ENCODE measurements at regions not wholly inside any gene's neighbourhood (a gene's known extent, or its start where the extent isn't known, plus 50 kb on each side); places are given as distances from the start of the nearest gene placed in this dataset.

DNA sequence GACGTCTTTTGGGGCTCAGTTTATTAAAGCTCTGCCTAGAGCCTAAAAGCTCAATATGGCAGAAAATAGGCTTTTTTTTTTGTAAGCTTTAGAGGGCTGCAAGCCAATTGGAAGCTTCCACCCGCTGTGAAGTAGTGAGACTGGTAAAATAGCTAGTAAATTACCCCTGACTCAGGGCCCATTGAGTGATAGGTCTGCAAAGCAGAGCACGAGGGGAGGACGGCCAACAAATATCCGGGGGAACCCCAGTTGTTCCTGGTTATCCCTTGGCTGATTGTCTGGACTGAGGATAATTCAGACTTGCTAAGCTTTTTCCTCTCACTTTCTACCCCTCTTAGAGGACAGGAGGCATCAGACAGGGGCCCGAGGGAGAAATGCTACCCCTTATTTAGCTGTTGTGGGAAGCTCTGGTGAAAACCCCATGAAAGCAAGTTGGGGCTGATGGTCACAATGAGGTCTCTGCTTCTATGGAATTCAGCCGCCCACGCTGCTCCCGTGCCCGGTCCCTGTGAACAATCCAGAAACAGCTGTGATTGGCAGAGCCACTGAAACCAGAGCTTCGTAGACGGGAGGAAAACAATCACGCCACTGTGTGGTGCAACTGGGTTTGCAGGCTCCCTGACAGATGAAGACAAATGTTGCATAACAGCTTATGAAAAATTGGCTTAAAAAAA is 141.9 kb upstream of the LGALSL start:
- Histone ChIP-seq H3K27me3 (replicated peaks; ENCODE audit: insufficient read depth, low read length) (no peaks in the 10 kb centered on the region), H3K9me2 (replicated peaks; ENCODE audit: insufficient read depth, low read length) (no peaks in the 10 kb centered on the region), H4K20me1 (ENCODE audit: insufficient read depth, low read length) (no peaks in the 10 kb centered on the region), H3K9ac (ENCODE audit: low read length) (no peak overlapping the region), H3K79me2 (ENCODE audit: low read length) (no peaks in the 10 kb centered on the region), H3K4me1 (ENCODE audit: low read length) (no peaks in the 10 kb centered on the region), H2AFZ (ENCODE audit: low read length) (no peak overlapping the region), H3K9me3 (replicated peaks; ENCODE audit: insufficient read depth, low read length) (no peaks in the 10 kb centered on the region), H3K36me3 (replicated peaks; ENCODE audit: insufficient read depth, low read length) (no peaks in the 10 kb centered on the region), H3K4me3 (ENCODE audit: low read length) (no peak overlapping the region), H3F3A (ENCODE audit: insufficient read depth, low read length) (no peaks in the 10 kb centered on the region), H3K27ac (ENCODE audit: low read length) (no peak overlapping the region), H3K4me2 (ENCODE audit: low read depth, low read length) (no peak overlapping the region)
- DNase-seq, result no peak
- TF ChIP-seq EZH2 (optimal IDR thresholded peaks at IDR 0.05; ENCODE audit: low read depth, low read length), result no peak
- TF ChIP-seq EZH2phosphoT487 (IDR thresholded peaks at IDR 0.05; ENCODE audit: low read length), result no peak
- TF ChIP-seq, protein P1, sequence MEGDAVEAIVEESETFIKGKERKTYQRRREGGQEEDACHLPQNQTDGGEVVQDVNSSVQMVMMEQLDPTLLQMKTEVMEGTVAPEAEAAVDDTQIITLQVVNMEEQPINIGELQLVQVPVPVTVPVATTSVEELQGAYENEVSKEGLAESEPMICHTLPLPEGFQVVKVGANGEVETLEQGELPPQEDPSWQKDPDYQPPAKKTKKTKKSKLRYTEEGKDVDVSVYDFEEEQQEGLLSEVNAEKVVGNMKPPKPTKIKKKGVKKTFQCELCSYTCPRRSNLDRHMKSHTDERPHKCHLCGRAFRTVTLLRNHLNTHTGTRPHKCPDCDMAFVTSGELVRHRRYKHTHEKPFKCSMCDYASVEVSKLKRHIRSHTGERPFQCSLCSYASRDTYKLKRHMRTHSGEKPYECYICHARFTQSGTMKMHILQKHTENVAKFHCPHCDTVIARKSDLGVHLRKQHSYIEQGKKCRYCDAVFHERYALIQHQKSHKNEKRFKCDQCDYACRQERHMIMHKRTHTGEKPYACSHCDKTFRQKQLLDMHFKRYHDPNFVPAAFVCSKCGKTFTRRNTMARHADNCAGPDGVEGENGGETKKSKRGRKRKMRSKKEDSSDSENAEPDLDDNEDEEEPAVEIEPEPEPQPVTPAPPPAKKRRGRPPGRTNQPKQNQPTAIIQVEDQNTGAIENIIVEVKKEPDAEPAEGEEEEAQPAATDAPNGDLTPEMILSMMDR (IDR thresholded peaks at IDR 0.05; ENCODE audit: low read length), result no peak

DNA sequence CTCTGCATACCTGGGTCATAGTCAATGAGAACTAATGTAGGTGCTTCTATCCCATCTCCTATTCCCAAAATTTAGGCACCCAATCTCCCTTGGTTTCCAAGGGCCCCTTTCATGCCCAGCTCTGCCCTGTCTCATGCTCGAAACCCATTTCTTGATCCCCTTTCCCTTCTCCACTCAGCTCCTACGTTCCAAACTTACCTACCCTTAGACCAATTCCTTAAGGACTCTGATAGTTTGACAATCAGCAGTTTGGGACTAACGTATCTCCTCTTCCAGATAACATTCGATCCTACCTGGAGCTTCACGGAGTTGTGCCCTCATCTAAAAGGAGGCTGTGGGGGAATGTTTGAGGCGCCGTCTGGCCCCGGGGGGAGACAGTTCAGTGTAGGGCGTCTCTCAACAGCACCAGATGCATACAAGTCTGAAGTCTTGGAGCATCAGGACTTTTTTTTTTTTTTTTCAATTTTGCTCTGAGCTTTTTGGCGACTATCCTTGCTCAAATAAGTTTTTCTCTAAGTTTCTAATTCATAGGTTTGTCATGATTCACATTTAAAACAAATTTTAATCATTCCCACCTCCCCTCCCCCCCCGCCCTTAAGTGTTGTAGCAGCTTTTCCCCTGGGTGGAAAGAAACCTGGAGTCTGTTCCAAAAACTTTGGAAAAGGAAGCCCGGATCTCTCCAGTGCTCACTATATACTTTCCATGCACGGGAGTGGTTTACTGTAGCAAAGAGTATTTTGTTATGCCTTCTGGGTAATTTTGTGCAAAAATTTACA is 141.2 kb upstream of the LGALSL start:
- no peaks in the 10 kb centered on the region for H3K27me3 ChIP-seq (replicated peaks; ENCODE audit: insufficient read depth, low read length)
- H3K27ac ChIP-seq (ENCODE audit: low read length), result no peak overlapping the region
- no peaks in the 10 kb centered on the region for H3K9me3 ChIP-seq (replicated peaks; ENCODE audit: insufficient read depth, low read length)
- no peaks in the 10 kb centered on the region for H3K79me2 ChIP-seq (ENCODE audit: low read length)
- TF ChIP-seq, protein P1 (IDR thresholded peaks at IDR 0.05; ENCODE audit: low read length), result no peak
- TF ChIP-seq EZH2 (optimal IDR thresholded peaks at IDR 0.05; ENCODE audit: low read depth, low read length) (no peak), EZH2phosphoT487 (IDR thresholded peaks at IDR 0.05; ENCODE audit: low read length) (no peak)
- no peaks in the 10 kb centered on the region for H3F3A ChIP-seq (ENCODE audit: insufficient read depth, low read length)
- H3K9me2 ChIP-seq (replicated peaks; ENCODE audit: insufficient read depth, low read length), result no peaks in the 10 kb centered on the region
- DNase-seq, result no peak
- no peak overlapping the region for H3K4me2 ChIP-seq (ENCODE audit: low read depth, low read length)
- H3K36me3 ChIP-seq (replicated peaks; ENCODE audit: insufficient read depth, low read length), result no peaks in the 10 kb centered on the region
- H3K4me1 ChIP-seq (ENCODE audit: low read length), result peaks cover 4% of the 10 kb centered on the region; the same call in 1 of the 2 replicates
- no peak overlapping the region for H3K4me3 ChIP-seq (ENCODE audit: low read length)
- no peaks in the 10 kb centered on the region for H4K20me1 ChIP-seq (ENCODE audit: insufficient read depth, low read length)
- no peak overlapping the region for H2AFZ ChIP-seq (ENCODE audit: low read length)
- H3K9ac ChIP-seq (ENCODE audit: low read length), result no peak overlapping the region

DNA sequence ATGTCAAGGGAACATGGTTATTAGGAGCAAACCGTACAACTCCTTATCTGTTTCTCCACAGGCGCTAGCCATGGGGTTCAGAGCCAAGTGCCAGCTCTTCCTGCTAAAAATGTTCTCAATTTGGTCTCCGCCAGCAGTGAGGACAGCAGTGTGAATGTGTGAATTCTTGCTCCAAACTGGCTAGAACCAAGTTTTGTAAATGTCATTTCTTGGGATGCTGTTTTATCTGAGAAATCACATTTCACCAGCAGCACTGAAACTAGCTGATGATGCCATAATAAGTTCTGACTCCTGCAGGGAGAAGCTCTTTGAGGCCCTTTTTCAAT is 140.6 kb upstream of the LGALSL start:
- Histone ChIP-seq H3K4me1 (ENCODE audit: low read length) (peaks cover 9% of the 10 kb centered on the region), H3K4me2 (ENCODE audit: low read depth, low read length) (no peak overlapping the region), H3K27ac (ENCODE audit: low read length) (no peak overlapping the region), H3K79me2 (ENCODE audit: low read length) (no peaks in the 10 kb centered on the region), H3K4me3 (ENCODE audit: low read length) (no peak overlapping the region), H3K9me3 (replicated peaks; ENCODE audit: insufficient read depth, low read length) (no peaks in the 10 kb centered on the region), H3K9me2 (replicated peaks; ENCODE audit: insufficient read depth, low read length) (no peaks in the 10 kb centered on the region), H3K9ac (ENCODE audit: low read length) (no peak overlapping the region), H2AFZ (ENCODE audit: low read length) (no peak overlapping the region), H3F3A (ENCODE audit: insufficient read depth, low read length) (no peaks in the 10 kb centered on the region), H4K20me1 (ENCODE audit: insufficient read depth, low read length) (no peaks in the 10 kb centered on the region), H3K36me3 (replicated peaks; ENCODE audit: insufficient read depth, low read length) (no peaks in the 10 kb centered on the region), H3K27me3 (replicated peaks; ENCODE audit: insufficient read depth, low read length) (no peaks in the 10 kb centered on the region)
- TF ChIP-seq, protein P1 (IDR thresholded peaks at IDR 0.05; ENCODE audit: low read length), result no peak
- TF ChIP-seq EZH2phosphoT487 (IDR thresholded peaks at IDR 0.05; ENCODE audit: low read length) (no peak), EZH2 (optimal IDR thresholded peaks at IDR 0.05; ENCODE audit: low read depth, low read length) (no peak)
- DNase-seq, result no peak
